Hepatocyte (in vitro differentiated cells): ENCODE measurements at regions not wholly inside any gene's neighbourhood (a gene's known extent, or its start where the extent isn't known, plus 50 kb on each side); places are given as distances from the start of the nearest gene placed in this dataset.

Experiments used
- DNase-seq: peaks from one replicate; pipeline ENCODE4 v3.0.0-alpha.2; 2016; ENCODE audit warnings: low spot score
- H2AFZ ChIP-seq: fragments of 200-600 bp; sonication (generic); 2 replicates; pipeline ENCODE4 v1.6.0; 2016; ENCODE audit warnings: antibody characterized with exemption, mild to moderate bottlenecking
- H3K27ac ChIP-seq: fragments of 200-600 bp; sonication (generic); 2 replicates; pipeline ENCODE4 v1.5.1; 2016; ENCODE audit warnings: mild to moderate bottlenecking
- H3K27me3 ChIP-seq: fragments of 200-600 bp; sonication (generic); 2 replicates; pipeline ENCODE4 v1.6.1; 2016
- H3K36me3 ChIP-seq: fragments of 200-600 bp; sonication (generic); replicated peaks from 2 replicates; pipeline ENCODE4 v1.5.1; 2016; ENCODE audit warnings: low read depth; ENCODE audit not compliant: insufficient read depth
- H3K4me1 ChIP-seq: fragments of 200-600 bp; sonication (generic); 2 replicates; pipeline ENCODE4 v1.5.1; 2016; ENCODE audit warnings: mild to moderate bottlenecking, moderate library complexity; ENCODE audit not compliant: insufficient read depth
- H3K4me2 ChIP-seq: fragments of 200-600 bp; sonication (generic); 2 replicates; pipeline ENCODE4 v1.6.0; 2016
- H3K4me3 ChIP-seq: fragments of 200-600 bp; sonication (generic); 2 replicates; pipeline ENCODE4 v1.5.1; 2016; ENCODE audit warnings: mild to moderate bottlenecking
- H3K79me2 ChIP-seq: fragments of 200-600 bp; sonication (generic); 2 replicates; pipeline ENCODE4 v1.6.0; 2017; ENCODE audit warnings: mild to moderate bottlenecking
- H3K9me2 ChIP-seq: fragments of 200-600 bp; sonication (generic); replicated peaks from 2 replicates; pipeline ENCODE4 v1.6.0; 2017; ENCODE audit warnings: mild to moderate bottlenecking; ENCODE audit not compliant: insufficient read depth
- H3K9me3 ChIP-seq: fragments of 200-600 bp; sonication (generic); 2 replicates; pipeline ENCODE4 v1.5.1; 2016; ENCODE audit warnings: low read depth, mild to moderate bottlenecking
- H4K20me1 ChIP-seq: fragments of 200-600 bp; sonication (generic); 2 replicates; pipeline ENCODE4 v1.6.0; 2016; ENCODE audit warnings: mild to moderate bottlenecking; ENCODE audit not compliant: insufficient read depth, poor library complexity, severe bottlenecking
- CTCF ChIP-seq: fragments of 200-600 bp; sonication (generic); IDR thresholded peaks from 2 replicates; pipeline ENCODE4 v1.5.1; 2016; ENCODE audit warnings: antibody characterized with exemption, mild to moderate bottlenecking; ENCODE audit not compliant: poor library complexity
- EZH2 ChIP-seq: fragments of 200-600 bp; sonication (generic); IDR thresholded peaks from 2 replicates; pipeline ENCODE4 v1.6.1; 2016; ENCODE audit warnings: antibody characterized with exemption, mild to moderate bottlenecking, borderline replicate concordance
- EZH2phosphoT487 ChIP-seq: fragments of 200-600 bp; sonication (generic); IDR thresholded peaks from one replicate; pipeline ENCODE4 v1.6.1; 2018; ENCODE audit warnings: antibody characterized with exemption, mild to moderate bottlenecking, low read depth, moderate library complexity; ENCODE audit not compliant: unreplicated experiment, severe bottlenecking
- WGBS: methylation state at CpG from one replicate; pipeline ENCODE4 v1.1.6; 2016; ENCODE audit warnings: low lambda C conversion rate; ENCODE audit errors: missing lambda C conversion rate; 5-methylcytosine and 5-hydroxymethylcytosine counted together

DNA sequence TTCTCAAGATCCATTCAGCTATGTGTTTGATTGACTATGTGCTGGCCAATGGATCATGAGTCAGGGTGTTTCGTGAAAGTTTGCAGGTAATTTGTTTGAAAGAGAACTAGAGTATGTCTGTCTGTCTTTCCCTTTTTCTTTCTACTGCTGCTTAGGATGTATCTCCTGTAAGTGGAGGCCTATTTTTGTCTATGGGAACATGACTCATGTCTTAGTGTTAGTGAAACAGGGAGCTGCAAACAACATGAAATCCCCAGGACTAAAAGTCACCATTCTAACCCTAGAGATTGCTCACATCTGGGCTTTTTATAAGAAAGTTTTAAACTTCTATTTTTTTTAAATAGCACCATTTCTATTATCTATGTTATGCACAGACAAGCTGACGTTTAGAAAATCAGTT is 333.0 kb downstream of the CCER1 start:
- Histone ChIP-seq H4K20me1 (no peaks in the 10 kb centered on the region), H3K9me3 (no peaks in the 10 kb centered on the region), H3K36me3 (no peaks in the 10 kb centered on the region), H3K4me1 (no peaks in the 10 kb centered on the region), H2AFZ (no peak overlapping the region), H3K4me3 (no peak overlapping the region), H3K4me2 (no peak overlapping the region), H3K27me3 (no peaks in the 10 kb centered on the region), H3K79me2 (no peaks in the 10 kb centered on the region), H3K9me2 (no peaks in the 10 kb centered on the region), H3K27ac (no peak overlapping the region)
- TF ChIP-seq EZH2phosphoT487 (no peak), CTCF (no peak)
- WGBS = 77% methylated on average over 2 of the region's 2 CpGs
- DNase-seq = no peak

- H3K4me3 ChIP-seq = no peak overlapping the region
- no peaks in the 10 kb centered on the region for H3K27me3 ChIP-seq
- no peaks in the 10 kb centered on the region for H4K20me1 ChIP-seq
- no peaks in the 10 kb centered on the region for H3K9me2 ChIP-seq
- no peak overlapping the region for H3K4me2 ChIP-seq
- no peak overlapping the region for H2AFZ ChIP-seq
- TF ChIP-seq CTCF (no peak), EZH2 (no peak), EZH2phosphoT487 (no peak)
- H3K79me2 ChIP-seq = no peaks in the 10 kb centered on the region
- H3K9me3 ChIP-seq = no peaks in the 10 kb centered on the region
- no peak overlapping the region for H3K27ac ChIP-seq
- WGBS = 73% methylated on average over 2 of the region's 2 CpGs
- no peak for DNase-seq
- no peaks in the 10 kb centered on the region for H3K4me1 ChIP-seq
- no peaks in the 10 kb centered on the region for H3K36me3 ChIP-seq
Observed at GRCh38 chr12:90619943-90620342, 335.0 kb downstream of the CCER1 start.

DNA sequence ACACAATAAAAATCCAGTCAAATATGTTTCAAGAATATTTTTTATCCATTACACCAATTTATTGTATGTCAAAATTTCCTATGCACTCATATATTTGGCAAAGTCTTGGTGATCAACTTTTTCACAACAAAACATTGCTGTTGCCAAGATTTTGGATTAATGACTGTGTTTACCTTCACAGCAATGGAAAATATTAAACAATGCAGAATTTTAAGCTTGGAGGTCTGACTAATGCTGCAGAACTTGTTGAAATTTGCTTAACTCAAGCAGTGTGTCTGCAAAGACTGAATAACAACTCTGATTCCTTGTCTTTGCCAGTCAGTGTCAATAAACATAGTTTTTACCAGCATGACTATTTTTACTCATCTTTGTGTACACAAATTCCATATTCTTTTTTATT is 336.4 kb downstream of the CCER1 start:
- H3K36me3 ChIP-seq = no peaks in the 10 kb centered on the region
- H3K4me2 ChIP-seq = no peak overlapping the region
- no peaks in the 10 kb centered on the region for H3K27me3 ChIP-seq
- H4K20me1 ChIP-seq = no peaks in the 10 kb centered on the region
- H3K9me3 ChIP-seq = no peaks in the 10 kb centered on the region
- no peak overlapping the region for H3K27ac ChIP-seq
- TF ChIP-seq CTCF (no peak), EZH2 (no peak), EZH2phosphoT487 (no peak)
- no peaks in the 10 kb centered on the region for H3K9me2 ChIP-seq
- DNase-seq = no peak
- H3K4me1 ChIP-seq = no peaks in the 10 kb centered on the region
- H3K4me3 ChIP-seq = no peak overlapping the region
- no peaks in the 10 kb centered on the region for H3K79me2 ChIP-seq
- H2AFZ ChIP-seq = no peak overlapping the region

GRCh38 chr12:90611891-90612290 is 343.1 kb downstream of the CCER1 start:
- TF ChIP-seq EZH2 (no peak), CTCF (no peak), EZH2phosphoT487 (no peak)
- no peaks in the 10 kb centered on the region for H3K36me3 ChIP-seq
- no peaks in the 10 kb centered on the region for H3K9me3 ChIP-seq
- H2AFZ ChIP-seq = no peak overlapping the region
- H3K79me2 ChIP-seq = no peaks in the 10 kb centered on the region
- no peaks in the 10 kb centered on the region for H3K4me1 ChIP-seq
- no peak for DNase-seq
- no peak overlapping the region for H3K4me3 ChIP-seq
- no peak overlapping the region for H3K4me2 ChIP-seq
- H3K9me2 ChIP-seq = no peaks in the 10 kb centered on the region
- H4K20me1 ChIP-seq = no peaks in the 10 kb centered on the region
- H3K27me3 ChIP-seq = no peaks in the 10 kb centered on the region
- no peak overlapping the region for H3K27ac ChIP-seq
